Fibroblast of lung (primary cell): ENCODE measurements at regions not wholly inside any gene's neighbourhood (a gene's known extent, or its start where the extent isn't known, plus 50 kb on each side); places are given as distances from the start of the nearest gene placed in this dataset.

ENCODE experiments used
- DNase-seq, 2 donors: peaks; one replicate each; pipeline versions ENCODE4 v3.0.0 to v3.0.0-alpha.2; 2010; ENCODE audit warnings: low read depth in 2 of 2
- H2AFZ ChIP-seq: 2 replicates; pipeline ENCODE4 v1.5.1; 2012; ENCODE audit warnings: low read length, control low read depth, inconsistent platforms
- H3K27ac ChIP-seq: 2 replicates; pipeline ENCODE4 v1.5.1; 2011; ENCODE audit warnings: low read length, control low read depth; ENCODE audit not compliant: insufficient read depth
- H3K27me3 ChIP-seq: 2 replicates; pipeline ENCODE4 v1.5.1; 2011; ENCODE audit warnings: mild to moderate bottlenecking, low read length; ENCODE audit not compliant: control insufficient read depth, insufficient read depth
- H3K36me3 ChIP-seq: 2 replicates; pipeline ENCODE4 v1.5.1; 2011; ENCODE audit warnings: low read length; ENCODE audit not compliant: control insufficient read depth, insufficient read depth
- H3K4me1 ChIP-seq: 2 replicates; pipeline ENCODE4 v1.5.1; 2011; ENCODE audit warnings: low read length; ENCODE audit not compliant: control insufficient read depth, insufficient read depth; ENCODE audit errors: extremely low read depth
- H3K4me2 ChIP-seq: 2 replicates; pipeline ENCODE4 v1.5.1; 2011; ENCODE audit warnings: low read length, control low read depth; ENCODE audit not compliant: insufficient read depth; ENCODE audit errors: extremely low read depth
- H3K4me3 ChIP-seq, 4 experiments: fragments of 200-600 bp in 1 of 4; sonication (generic) in 1 of 4; replicated peaks in 1 of 4; 2 replicates each; pipeline ENCODE4 v1.5.1; 2011 to 2016; ENCODE audit warnings: low read length in 4 of 4, low read depth in 3 of 4, mild to moderate bottlenecking in 3 of 4, control low read depth in 2 of 4, inconsistent platforms in 1 of 4, mixed read lengths in 1 of 4; ENCODE audit not compliant: insufficient read depth in 1 of 4; ENCODE audit errors: control extremely low read depth in 1 of 4
- H3K79me2 ChIP-seq: 2 replicates; pipeline ENCODE4 v1.5.1; 2012; ENCODE audit warnings: mild to moderate bottlenecking, low read length, inconsistent platforms; ENCODE audit not compliant: control insufficient read depth, insufficient read depth
- H3K9ac ChIP-seq: 2 replicates; pipeline ENCODE4 v1.5.1; 2011; ENCODE audit warnings: mild to moderate bottlenecking, low read length, control low read depth; ENCODE audit not compliant: insufficient read depth
- H3K9me3 ChIP-seq: 2 replicates; pipeline ENCODE4 v1.5.1; 2012; ENCODE audit warnings: low read depth, low read length; ENCODE audit not compliant: control insufficient read depth, insufficient read depth
- H4K20me1 ChIP-seq: 2 replicates; pipeline ENCODE4 v1.5.1; 2011; ENCODE audit warnings: low read length; ENCODE audit not compliant: control insufficient read depth, insufficient read depth; ENCODE audit errors: extremely low read depth
- CTCF ChIP-seq, 2 donors: IDR thresholded peaks in 1 of 2; conservative IDR thresholded peaks in 1 of 2; 1 replicate in 1 of 2; 2 replicates in 1 of 2; pipeline ENCODE4 v1.5.1; 2011 to 2012; ENCODE audit warnings: low read length in 2 of 2, control low read depth in 1 of 2, inconsistent platforms in 1 of 2, low read depth in 1 of 2, mild to moderate bottlenecking in 1 of 2
- EZH2 ChIP-seq: IDR thresholded peaks from 2 replicates; pipeline ENCODE4 v1.5.1; 2012; ENCODE audit warnings: low read length, control low read depth, mild to moderate bottlenecking; ENCODE audit errors: missing control alignments

GRCh38 chr7:84509522-84509921, 314.9 kb upstream of the SEMA3A start:
- Histone ChIP-seq H3K4me3 (no peak overlapping the region), H3K27me3 (no peaks in the 10 kb centered on the region), H2AFZ (peak overlapping the region; percentile 25), H3K9ac (no peak overlapping the region), H3K4me1 (peaks cover 6% of the 10 kb centered on the region), H3K4me2 (peak overlapping the region; percentile 5), H3K27ac (no peak overlapping the region), H4K20me1 (no peaks in the 10 kb centered on the region), H3K36me3 (no peaks in the 10 kb centered on the region), H3K9me3 (no peaks in the 10 kb centered on the region), H3K79me2 (no peaks in the 10 kb centered on the region)
- peak in 1 of 2 donors; percentile 39 for DNase-seq
- TF ChIP-seq EZH2 (no peak), CTCF (conservative IDR thresholded peaks at IDR 0.05 in 1 of 2, IDR thresholded peaks at IDR 0.05 in 1 of 2; ENCODE audit: low read depth in 1 of 2, low read length in 2 of 2) (no peak)

DNA sequence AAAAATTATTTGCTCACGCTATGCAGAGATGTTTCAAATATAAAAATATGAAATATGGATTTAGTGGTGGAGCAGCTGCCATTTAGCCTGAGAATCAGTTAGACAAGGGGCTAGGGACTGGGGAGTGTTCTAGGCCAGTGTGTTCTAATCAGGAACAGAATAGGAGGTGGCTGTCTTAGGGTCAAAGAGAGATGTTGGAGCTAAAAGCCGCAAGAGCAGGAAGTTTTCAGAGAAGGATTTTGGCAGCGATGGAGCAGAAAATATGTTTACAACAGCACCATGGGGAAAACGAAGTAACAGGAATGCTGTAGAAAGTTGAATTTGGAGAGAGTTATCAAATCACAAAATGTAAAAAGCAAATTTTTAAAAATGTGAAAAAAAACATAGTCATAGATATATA, 314.0 kb upstream of the SEMA3A start:
- DNase-seq: no peak
- Histone ChIP-seq H3K36me3 (no peaks in the 10 kb centered on the region), H3K27me3 (no peaks in the 10 kb centered on the region), H4K20me1 (no peaks in the 10 kb centered on the region), H3K27ac (no peak overlapping the region), H3K9me3 (no peaks in the 10 kb centered on the region), H3K79me2 (no peaks in the 10 kb centered on the region), H2AFZ (no peak overlapping the region), H3K4me2 (no peak overlapping the region), H3K4me3 (no peak overlapping the region), H3K9ac (no peak overlapping the region), H3K4me1 (peaks cover 6% of the 10 kb centered on the region)
- TF ChIP-seq EZH2: no peak

- no peak overlapping the region for H3K27ac ChIP-seq
- no peak overlapping the region for H3K9ac ChIP-seq
- H2AFZ ChIP-seq: no peak overlapping the region
- H3K9me3 ChIP-seq: no peaks in the 10 kb centered on the region
- H4K20me1 ChIP-seq: no peaks in the 10 kb centered on the region
- no peaks in the 10 kb centered on the region for H3K36me3 ChIP-seq
- no peaks in the 10 kb centered on the region for H3K79me2 ChIP-seq
- TF ChIP-seq CTCF (conservative IDR thresholded peaks at IDR 0.05 in 1 of 2, IDR thresholded peaks at IDR 0.05 in 1 of 2; ENCODE audit: low read depth in 1 of 2, low read length in 2 of 2) (no peak), EZH2 (no peak)
- H3K4me3 ChIP-seq: no peak overlapping the region
- peaks cover 6% of the 10 kb centered on the region for H3K4me1 ChIP-seq
- DNase-seq: no peak
- H3K27me3 ChIP-seq: no peaks in the 10 kb centered on the region
- no peak overlapping the region for H3K4me2 ChIP-seq
Observed at GRCh38 chr7:84507529-84507928, 312.9 kb upstream of the SEMA3A start.
